ENCODE measurements at regions not wholly inside any gene's neighbourhood (a gene's known extent, or its start where the extent isn't known, plus 50 kb on each side); places are given as distances from the start of the nearest gene placed in this dataset.

GRCh38 chr17:77782611-77783010, 175.9 kb upstream of the TNRC6C start:
- H3K27ac ChIP-seq (ENCODE audit: low read length), result no peak overlapping the region
- H3K9ac ChIP-seq (ENCODE audit: low read length in 2 of 2), result no peak overlapping the region
- no peaks in the 10 kb centered on the region for H3K36me3 ChIP-seq (ENCODE audit: control insufficient read depth in 2 of 2, insufficient read depth in 2 of 2, low read length in 2 of 2)
- H3K27me3 ChIP-seq (ENCODE audit: control insufficient read depth in 1 of 2, insufficient read depth in 2 of 2, low read length in 2 of 2), result no peaks in the 10 kb centered on the region
- H3K9me3 ChIP-seq (ENCODE audit: control insufficient read depth in 2 of 2, low read length in 2 of 2), result no peaks in the 10 kb centered on the region
- peaks cover 27% of the 10 kb centered on the region for H3K4me1 ChIP-seq (ENCODE audit: control insufficient read depth, insufficient read depth, low read length)
- H3K4me3 ChIP-seq (ENCODE audit: low read length in 2 of 2), result no peak overlapping the region

GRCh38 chr17:77783991-77784820, 174.3 kb upstream of the TNRC6C start:
- no peak overlapping the region for H3K9ac ChIP-seq (ENCODE audit: low read length in 2 of 2)

GRCh38 chr17:77785312-77785905, 173.1 kb upstream of the TNRC6C start:
- peaks cover 8% of the 10 kb centered on the region for H3K4me1 ChIP-seq (ENCODE audit: control insufficient read depth, insufficient read depth, low read length)
- H3K36me3 ChIP-seq (ENCODE audit: control insufficient read depth in 2 of 2, insufficient read depth in 2 of 2, low read length in 2 of 2), result no peaks in the 10 kb centered on the region
- H3K27ac ChIP-seq (ENCODE audit: low read length), result no peak overlapping the region
- H3K27me3 ChIP-seq (ENCODE audit: control insufficient read depth in 1 of 2, insufficient read depth in 2 of 2, low read length in 2 of 2), result peaks cover 0 to 2% of the 10 kb centered on the region in 2 donors
- no peak overlapping the region for H3K4me3 ChIP-seq (ENCODE audit: low read length in 2 of 2)
- no peak overlapping the region for H3K9ac ChIP-seq (ENCODE audit: low read length in 2 of 2)
- no peaks in the 10 kb centered on the region for H3K9me3 ChIP-seq (ENCODE audit: control insufficient read depth in 2 of 2, low read length in 2 of 2)

More at GRCh38 chr17:77783991-77784820, 174.3 kb upstream of the TNRC6C start:
- Histone ChIP-seq H3K4me1 (ENCODE audit: control insufficient read depth, insufficient read depth, low read length) (peaks cover 20% of the 10 kb centered on the region), H3K4me3 (ENCODE audit: low read length in 2 of 2) (no peak overlapping the region), H3K27me3 (ENCODE audit: control insufficient read depth in 1 of 2, insufficient read depth in 2 of 2, low read length in 2 of 2) (peaks cover 0 to 2% of the 10 kb centered on the region in 2 donors), H3K9me3 (ENCODE audit: control insufficient read depth in 2 of 2, low read length in 2 of 2) (no peaks in the 10 kb centered on the region), H3K36me3 (ENCODE audit: control insufficient read depth in 2 of 2, insufficient read depth in 2 of 2, low read length in 2 of 2) (no peaks in the 10 kb centered on the region), H3K27ac (ENCODE audit: low read length) (no peak overlapping the region)

- no peak overlapping the region for H3K27ac ChIP-seq (ENCODE audit: low read length)
- H3K36me3 ChIP-seq (ENCODE audit: control insufficient read depth in 2 of 2, insufficient read depth in 2 of 2, low read length in 2 of 2), result no peaks in the 10 kb centered on the region
- H3K9ac ChIP-seq (ENCODE audit: low read length in 2 of 2), result no peak overlapping the region
- H3K27me3 ChIP-seq (ENCODE audit: control insufficient read depth in 1 of 2, insufficient read depth in 2 of 2, low read length in 2 of 2), result peaks cover 0 to 2% of the 10 kb centered on the region in 2 donors
- no peak overlapping the region for H3K4me3 ChIP-seq (ENCODE audit: low read length in 2 of 2)
- H3K9me3 ChIP-seq (ENCODE audit: control insufficient read depth in 2 of 2, low read length in 2 of 2), result no peaks in the 10 kb centered on the region
- peaks cover 4% of the 10 kb centered on the region for H3K4me1 ChIP-seq (ENCODE audit: control insufficient read depth, insufficient read depth, low read length)
Measured at GRCh38 chr17:77786090-77786489, 172.4 kb upstream of the TNRC6C start.

GRCh38 chr17:77786740-77787505, 171.6 kb upstream of the TNRC6C start:
- no peak overlapping the region for H3K27ac ChIP-seq (ENCODE audit: low read length)
- no peak overlapping the region for H3K9ac ChIP-seq (ENCODE audit: low read length in 2 of 2)

GRCh38 chr17:77790143-77790829, 168.2 kb upstream of the TNRC6C start:
- H3K4me3 ChIP-seq (ENCODE audit: low read length in 2 of 2), result no peak overlapping the region
- H3K36me3 ChIP-seq (ENCODE audit: control insufficient read depth in 2 of 2, insufficient read depth in 2 of 2, low read length in 2 of 2), result no peaks in the 10 kb centered on the region
- no peak overlapping the region for H3K27ac ChIP-seq (ENCODE audit: low read length)
- H3K9ac ChIP-seq (ENCODE audit: low read length in 2 of 2), result no peak overlapping the region
- peaks cover 0 to 2% of the 10 kb centered on the region in 2 donors for H3K27me3 ChIP-seq (ENCODE audit: control insufficient read depth in 1 of 2, insufficient read depth in 2 of 2, low read length in 2 of 2)
- no peaks in the 10 kb centered on the region for H3K9me3 ChIP-seq (ENCODE audit: control insufficient read depth in 2 of 2, low read length in 2 of 2)
- peaks cover 2% of the 10 kb centered on the region for H3K4me1 ChIP-seq (ENCODE audit: control insufficient read depth, insufficient read depth, low read length)

More at GRCh38 chr17:77786740-77787505, 171.6 kb upstream of the TNRC6C start:
- H3K9me3 ChIP-seq (ENCODE audit: control insufficient read depth in 2 of 2, low read length in 2 of 2), result no peaks in the 10 kb centered on the region
- no peak overlapping the region for H3K4me3 ChIP-seq (ENCODE audit: low read length in 2 of 2)
- H3K4me1 ChIP-seq (ENCODE audit: control insufficient read depth, insufficient read depth, low read length), result peaks cover 1% of the 10 kb centered on the region
- H3K36me3 ChIP-seq (ENCODE audit: control insufficient read depth in 2 of 2, insufficient read depth in 2 of 2, low read length in 2 of 2), result no peaks in the 10 kb centered on the region
- peaks cover 0 to 2% of the 10 kb centered on the region in 2 donors for H3K27me3 ChIP-seq (ENCODE audit: control insufficient read depth in 1 of 2, insufficient read depth in 2 of 2, low read length in 2 of 2)

GRCh38 chr17:77792626-77793025, 165.9 kb upstream of the TNRC6C start:
- no peak overlapping the region for H3K4me3 ChIP-seq (ENCODE audit: low read length in 2 of 2)
- H3K9ac ChIP-seq (ENCODE audit: low read length in 2 of 2), result no peak overlapping the region
- peaks cover 17% of the 10 kb centered on the region for H3K4me1 ChIP-seq (ENCODE audit: control insufficient read depth, insufficient read depth, low read length)
- no peaks in the 10 kb centered on the region for H3K36me3 ChIP-seq (ENCODE audit: control insufficient read depth in 2 of 2, insufficient read depth in 2 of 2, low read length in 2 of 2)
- peaks cover 0 to 2% of the 10 kb centered on the region in 2 donors for H3K27me3 ChIP-seq (ENCODE audit: control insufficient read depth in 1 of 2, insufficient read depth in 2 of 2, low read length in 2 of 2)
- no peaks in the 10 kb centered on the region for H3K9me3 ChIP-seq (ENCODE audit: control insufficient read depth in 2 of 2, low read length in 2 of 2)
- H3K27ac ChIP-seq (ENCODE audit: low read length), result no peak overlapping the region

GRCh38 chr17:77793146-77793970, 165.1 kb upstream of the TNRC6C start:
- Histone ChIP-seq H3K4me3 (ENCODE audit: low read length in 2 of 2) (no peak overlapping the region), H3K36me3 (ENCODE audit: control insufficient read depth in 2 of 2, insufficient read depth in 2 of 2, low read length in 2 of 2) (no peaks in the 10 kb centered on the region), H3K9ac (ENCODE audit: low read length in 2 of 2) (no peak overlapping the region), H3K9me3 (ENCODE audit: control insufficient read depth in 2 of 2, low read length in 2 of 2) (no peaks in the 10 kb centered on the region), H3K27me3 (ENCODE audit: control insufficient read depth in 1 of 2, insufficient read depth in 2 of 2, low read length in 2 of 2) (peaks cover 0 to 2% of the 10 kb centered on the region in 2 donors), H3K27ac (ENCODE audit: low read length) (no peak overlapping the region), H3K4me1 (ENCODE audit: control insufficient read depth, insufficient read depth, low read length) (peaks cover 18% of the 10 kb centered on the region)

GRCh38 chr17:77793971-77794235, 164.6 kb upstream of the TNRC6C start:
- Histone ChIP-seq H3K27ac (ENCODE audit: low read length) (no peak overlapping the region), H3K4me3 (ENCODE audit: low read length in 2 of 2) (no peak overlapping the region), H3K9me3 (ENCODE audit: control insufficient read depth in 2 of 2, low read length in 2 of 2) (no peaks in the 10 kb centered on the region), H3K27me3 (ENCODE audit: control insufficient read depth in 1 of 2, insufficient read depth in 2 of 2, low read length in 2 of 2) (no peaks in the 10 kb centered on the region), H3K9ac (ENCODE audit: low read length in 2 of 2) (no peak overlapping the region), H3K4me1 (ENCODE audit: control insufficient read depth, insufficient read depth, low read length) (peaks cover 18% of the 10 kb centered on the region), H3K36me3 (ENCODE audit: control insufficient read depth in 2 of 2, insufficient read depth in 2 of 2, low read length in 2 of 2) (no peaks in the 10 kb centered on the region)

- H3K4me1 ChIP-seq (ENCODE audit: control insufficient read depth, insufficient read depth, low read length), result peaks cover 18% of the 10 kb centered on the region
- H3K36me3 ChIP-seq (ENCODE audit: control insufficient read depth in 2 of 2, insufficient read depth in 2 of 2, low read length in 2 of 2), result no peaks in the 10 kb centered on the region
- no peaks in the 10 kb centered on the region for H3K27me3 ChIP-seq (ENCODE audit: control insufficient read depth in 1 of 2, insufficient read depth in 2 of 2, low read length in 2 of 2)
- H3K27ac ChIP-seq (ENCODE audit: low read length), result no peak overlapping the region
- H3K4me3 ChIP-seq (ENCODE audit: low read length in 2 of 2), result no peak overlapping the region
- no peaks in the 10 kb centered on the region for H3K9me3 ChIP-seq (ENCODE audit: control insufficient read depth in 2 of 2, low read length in 2 of 2)
- no peak overlapping the region for H3K9ac ChIP-seq (ENCODE audit: low read length in 2 of 2)
Measured at GRCh38 chr17:77794846-77795245, 163.7 kb upstream of the TNRC6C start.
